ENCODE measurements at regions not wholly inside any gene's neighbourhood (a gene's known extent, or its start where the extent isn't known, plus 50 kb on each side); places are given as distances from the start of the nearest gene placed in this dataset.

DNA sequence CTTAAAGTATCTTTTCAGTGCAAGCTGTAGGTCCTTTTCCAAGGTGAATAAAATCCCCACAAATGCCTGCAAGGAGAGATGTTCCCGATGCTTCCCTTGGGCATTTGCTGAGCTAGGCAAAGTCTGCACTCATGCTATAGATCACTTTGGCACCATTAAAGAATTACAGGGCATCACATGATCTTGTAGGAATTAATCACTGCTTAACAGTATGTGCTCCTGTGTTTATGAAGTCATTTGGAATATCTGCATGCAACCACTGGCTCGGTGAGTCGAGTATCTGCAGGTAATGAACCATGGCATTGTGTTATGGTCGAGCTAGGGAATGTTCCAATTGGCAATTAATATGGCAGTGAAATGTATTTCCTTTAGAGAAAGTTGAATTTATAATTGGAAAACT is 615.1 kb downstream of the TLE1 start (continued):
- TF ChIP-seq, protein P1, sequence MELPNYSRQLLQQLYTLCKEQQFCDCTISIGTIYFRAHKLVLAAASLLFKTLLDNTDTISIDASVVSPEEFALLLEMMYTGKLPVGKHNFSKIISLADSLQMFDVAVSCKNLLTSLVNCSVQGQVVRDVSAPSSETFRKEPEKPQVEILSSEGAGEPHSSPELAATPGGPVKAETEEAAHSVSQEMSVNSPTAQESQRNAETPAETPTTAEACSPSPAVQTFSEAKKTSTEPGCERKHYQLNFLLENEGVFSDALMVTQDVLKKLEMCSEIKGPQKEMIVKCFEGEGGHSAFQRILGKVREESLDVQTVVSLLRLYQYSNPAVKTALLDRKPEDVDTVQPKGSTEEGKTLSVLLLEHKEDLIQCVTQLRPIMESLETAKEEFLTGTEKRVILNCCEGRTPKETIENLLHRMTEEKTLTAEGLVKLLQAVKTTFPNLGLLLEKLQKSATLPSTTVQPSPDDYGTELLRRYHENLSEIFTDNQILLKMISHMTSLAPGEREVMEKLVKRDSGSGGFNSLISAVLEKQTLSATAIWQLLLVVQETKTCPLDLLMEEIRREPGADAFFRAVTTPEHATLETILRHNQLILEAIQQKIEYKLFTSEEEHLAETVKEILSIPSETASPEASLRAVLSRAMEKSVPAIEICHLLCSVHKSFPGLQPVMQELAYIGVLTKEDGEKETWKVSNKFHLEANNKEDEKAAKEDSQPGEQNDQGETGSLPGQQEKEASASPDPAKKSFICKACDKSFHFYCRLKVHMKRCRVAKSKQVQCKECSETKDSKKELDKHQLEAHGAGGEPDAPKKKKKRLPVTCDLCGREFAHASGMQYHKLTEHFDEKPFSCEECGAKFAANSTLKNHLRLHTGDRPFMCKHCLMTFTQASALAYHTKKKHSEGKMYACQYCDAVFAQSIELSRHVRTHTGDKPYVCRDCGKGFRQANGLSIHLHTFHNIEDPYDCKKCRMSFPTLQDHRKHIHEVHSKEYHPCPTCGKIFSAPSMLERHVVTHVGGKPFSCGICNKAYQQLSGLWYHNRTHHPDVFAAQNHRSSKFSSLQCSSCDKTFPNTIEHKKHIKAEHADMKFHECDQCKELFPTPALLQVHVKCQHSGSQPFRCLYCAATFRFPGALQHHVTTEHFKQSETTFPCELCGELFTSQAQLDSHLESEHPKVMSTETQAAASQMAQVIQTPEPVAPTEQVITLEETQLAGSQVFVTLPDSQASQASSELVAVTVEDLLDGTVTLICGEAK (IDR thresholded peaks at IDR 0.05; ENCODE audit: borderline replicate concordance): no peak
- TF ChIP-seq, protein P2, sequence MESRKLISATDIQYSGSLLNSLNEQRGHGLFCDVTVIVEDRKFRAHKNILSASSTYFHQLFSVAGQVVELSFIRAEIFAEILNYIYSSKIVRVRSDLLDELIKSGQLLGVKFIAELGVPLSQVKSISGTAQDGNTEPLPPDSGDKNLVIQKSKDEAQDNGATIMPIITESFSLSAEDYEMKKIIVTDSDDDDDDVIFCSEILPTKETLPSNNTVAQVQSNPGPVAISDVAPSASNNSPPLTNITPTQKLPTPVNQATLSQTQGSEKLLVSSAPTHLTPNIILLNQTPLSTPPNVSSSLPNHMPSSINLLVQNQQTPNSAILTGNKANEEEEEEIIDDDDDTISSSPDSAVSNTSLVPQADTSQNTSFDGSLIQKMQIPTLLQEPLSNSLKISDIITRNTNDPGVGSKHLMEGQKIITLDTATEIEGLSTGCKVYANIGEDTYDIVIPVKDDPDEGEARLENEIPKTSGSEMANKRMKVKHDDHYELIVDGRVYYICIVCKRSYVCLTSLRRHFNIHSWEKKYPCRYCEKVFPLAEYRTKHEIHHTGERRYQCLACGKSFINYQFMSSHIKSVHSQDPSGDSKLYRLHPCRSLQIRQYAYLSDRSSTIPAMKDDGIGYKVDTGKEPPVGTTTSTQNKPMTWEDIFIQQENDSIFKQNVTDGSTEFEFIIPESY (IDR thresholded peaks at IDR 0.05): no peak
- TF ChIP-seq SUZ12 (IDR thresholded peaks at IDR 0.05; ENCODE audit: unreplicated experiment): no peak
- no peak for TF ChIP-seq RAD21 (IDR thresholded peaks at IDR 0.05; ENCODE audit: insufficient read depth, low read depth, low read length)
- TF ChIP-seq, protein P3, sequence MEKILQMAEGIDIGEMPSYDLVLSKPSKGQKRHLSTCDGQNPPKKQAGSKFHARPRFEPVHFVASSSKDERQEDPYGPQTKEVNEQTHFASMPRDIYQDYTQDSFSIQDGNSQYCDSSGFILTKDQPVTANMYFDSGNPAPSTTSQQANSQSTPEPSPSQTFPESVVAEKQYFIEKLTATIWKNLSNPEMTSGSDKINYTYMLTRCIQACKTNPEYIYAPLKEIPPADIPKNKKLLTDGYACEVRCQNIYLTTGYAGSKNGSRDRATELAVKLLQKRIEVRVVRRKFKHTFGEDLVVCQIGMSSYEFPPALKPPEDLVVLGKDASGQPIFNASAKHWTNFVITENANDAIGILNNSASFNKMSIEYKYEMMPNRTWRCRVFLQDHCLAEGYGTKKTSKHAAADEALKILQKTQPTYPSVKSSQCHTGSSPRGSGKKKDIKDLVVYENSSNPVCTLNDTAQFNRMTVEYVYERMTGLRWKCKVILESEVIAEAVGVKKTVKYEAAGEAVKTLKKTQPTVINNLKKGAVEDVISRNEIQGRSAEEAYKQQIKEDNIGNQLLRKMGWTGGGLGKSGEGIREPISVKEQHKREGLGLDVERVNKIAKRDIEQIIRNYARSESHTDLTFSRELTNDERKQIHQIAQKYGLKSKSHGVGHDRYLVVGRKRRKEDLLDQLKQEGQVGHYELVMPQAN (conservative IDR thresholded peaks at IDR 0.05): no peak
- no peak for TF ChIP-seq CHD1 (IDR thresholded peaks at IDR 0.05; ENCODE audit: low read depth, low read length)
- no peak for TF ChIP-seq JUNB (IDR thresholded peaks at IDR 0.05)
- TF ChIP-seq RELA (IDR thresholded peaks at IDR 0.05; ENCODE audit: borderline replicate concordance, partially characterized antibody): no peak

Data from GM12878 (cell line).